GM13977 (cell line): ENCODE measurements at regions not wholly inside any gene's neighbourhood (a gene's known extent, or its start where the extent isn't known, plus 50 kb on each side); places are given as distances from the start of the nearest gene placed in this dataset.

Experiments
- DNase-seq: peaks from one replicate; pipeline ENCODE4 v3.0.0; 2012; ENCODE audit warnings: low spot score
- in situ Hi-C: fragments of 300-500 bp; cut with MboI; formaldehyde crosslinking; loops from one replicate; pipeline ENCODE4 v1.12.0; 2022; ENCODE audit warnings: low sequenced_read_pairs, low pct_unique_long_range_greater_than_20kb, mixed read lengths, inconsistent platforms; ENCODE audit not compliant: unreplicated experiment
- TF ChIP-seq, protein P1 (sequence below): IDR thresholded peaks from 2 replicates; pipeline ENCODE4 v1.5.1; 2012; ENCODE audit warnings: mild to moderate bottlenecking, control low read depth; ENCODE audit not compliant: insufficient read depth; ENCODE audit errors: extremely low read depth, missing control alignments

DNA sequence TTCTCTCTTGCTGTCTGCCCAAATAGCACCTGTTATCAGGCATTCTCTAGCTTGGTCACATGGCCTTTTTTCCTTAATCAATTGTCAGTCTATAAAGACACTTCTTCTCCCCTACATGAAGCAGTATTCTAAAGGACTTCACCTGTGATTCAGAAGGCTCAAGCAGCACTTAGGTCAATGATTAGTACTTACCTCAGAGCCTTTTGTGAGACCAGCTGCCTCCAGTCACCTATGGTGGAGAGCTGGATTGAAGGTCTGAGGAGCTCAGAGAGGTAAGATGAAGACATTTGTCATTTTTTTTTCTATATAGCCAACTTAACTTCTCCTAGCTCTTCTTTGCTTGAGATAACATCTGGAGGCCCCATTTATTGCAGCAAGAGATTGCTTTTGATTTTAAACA, 278.3 kb upstream of the PCSK5 start:
- DNase-seq, result no peak
- TF ChIP-seq, protein P1, sequence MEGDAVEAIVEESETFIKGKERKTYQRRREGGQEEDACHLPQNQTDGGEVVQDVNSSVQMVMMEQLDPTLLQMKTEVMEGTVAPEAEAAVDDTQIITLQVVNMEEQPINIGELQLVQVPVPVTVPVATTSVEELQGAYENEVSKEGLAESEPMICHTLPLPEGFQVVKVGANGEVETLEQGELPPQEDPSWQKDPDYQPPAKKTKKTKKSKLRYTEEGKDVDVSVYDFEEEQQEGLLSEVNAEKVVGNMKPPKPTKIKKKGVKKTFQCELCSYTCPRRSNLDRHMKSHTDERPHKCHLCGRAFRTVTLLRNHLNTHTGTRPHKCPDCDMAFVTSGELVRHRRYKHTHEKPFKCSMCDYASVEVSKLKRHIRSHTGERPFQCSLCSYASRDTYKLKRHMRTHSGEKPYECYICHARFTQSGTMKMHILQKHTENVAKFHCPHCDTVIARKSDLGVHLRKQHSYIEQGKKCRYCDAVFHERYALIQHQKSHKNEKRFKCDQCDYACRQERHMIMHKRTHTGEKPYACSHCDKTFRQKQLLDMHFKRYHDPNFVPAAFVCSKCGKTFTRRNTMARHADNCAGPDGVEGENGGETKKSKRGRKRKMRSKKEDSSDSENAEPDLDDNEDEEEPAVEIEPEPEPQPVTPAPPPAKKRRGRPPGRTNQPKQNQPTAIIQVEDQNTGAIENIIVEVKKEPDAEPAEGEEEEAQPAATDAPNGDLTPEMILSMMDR, result no peak
- in situ Hi-C loops, result no loop called here

DNA sequence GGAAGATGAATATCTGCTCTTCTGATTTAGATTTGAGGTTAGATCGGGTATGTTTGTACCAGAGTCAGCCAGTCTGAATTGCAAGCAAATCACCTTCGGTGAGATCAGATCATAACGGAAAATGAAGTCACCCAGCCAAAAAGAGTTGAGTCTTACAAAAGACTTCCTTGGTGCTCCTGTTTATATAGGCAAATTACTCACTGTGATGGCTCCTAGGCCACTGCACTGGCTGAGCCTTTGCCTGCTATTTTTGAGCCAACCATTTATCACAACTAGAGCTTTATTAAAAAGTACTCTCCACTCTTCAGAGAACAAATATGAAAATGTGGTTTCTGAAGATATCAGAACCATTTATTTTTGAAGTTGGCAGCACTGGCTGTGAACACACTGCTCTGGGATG, 277.7 kb upstream of the PCSK5 start:
- in situ Hi-C loops, result no loop called here
- DNase-seq, result no peak

DNA sequence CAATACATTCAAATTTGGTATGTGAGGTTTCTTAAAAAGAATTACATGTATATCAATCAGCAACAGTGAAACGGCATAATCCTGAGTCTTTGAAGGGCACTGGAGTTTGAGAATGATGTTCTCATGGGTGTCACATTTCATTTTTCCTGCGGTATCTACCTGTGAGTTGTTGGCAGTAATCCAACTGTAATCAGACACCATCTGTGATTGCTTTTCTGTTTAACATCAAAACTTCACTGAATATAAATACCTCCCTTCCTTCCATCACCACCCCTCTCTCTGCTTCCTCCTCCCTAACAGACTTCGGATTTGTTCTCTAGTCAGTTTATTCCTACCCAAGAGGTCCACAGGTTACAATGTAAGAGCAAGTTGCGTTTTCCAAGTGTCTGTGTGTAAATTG, 275.2 kb upstream of the PCSK5 start:
- in situ Hi-C loops, result no loop called here
- TF ChIP-seq, protein P1, result no peak
- no peak for DNase-seq

More for the DNA sequence above, 277.7 kb upstream of the PCSK5 start:
- TF ChIP-seq, protein P1, result no peak

DNA sequence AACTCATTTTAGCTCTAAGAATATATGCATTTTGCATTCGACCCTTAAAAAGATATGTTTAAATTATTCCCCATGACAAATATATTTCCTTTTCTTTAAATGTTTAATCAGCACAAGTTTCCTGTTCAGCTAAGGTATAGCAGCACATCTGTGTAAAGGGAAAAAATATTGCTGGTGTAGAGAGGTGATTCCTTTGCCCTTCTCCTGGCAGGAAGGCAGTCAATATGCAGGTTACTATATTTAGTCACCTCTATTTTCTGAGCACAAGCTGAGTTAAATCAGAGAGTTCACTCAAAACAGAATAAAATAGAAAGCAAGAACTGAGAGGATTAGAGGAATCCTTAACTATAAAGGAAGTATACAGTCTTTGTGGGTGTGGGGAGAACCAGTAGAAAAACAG, 274.4 kb upstream of the PCSK5 start:
- DNase-seq, result no peak
- in situ Hi-C loops, result no loop called here
- TF ChIP-seq, protein P1, result no peak

DNA sequence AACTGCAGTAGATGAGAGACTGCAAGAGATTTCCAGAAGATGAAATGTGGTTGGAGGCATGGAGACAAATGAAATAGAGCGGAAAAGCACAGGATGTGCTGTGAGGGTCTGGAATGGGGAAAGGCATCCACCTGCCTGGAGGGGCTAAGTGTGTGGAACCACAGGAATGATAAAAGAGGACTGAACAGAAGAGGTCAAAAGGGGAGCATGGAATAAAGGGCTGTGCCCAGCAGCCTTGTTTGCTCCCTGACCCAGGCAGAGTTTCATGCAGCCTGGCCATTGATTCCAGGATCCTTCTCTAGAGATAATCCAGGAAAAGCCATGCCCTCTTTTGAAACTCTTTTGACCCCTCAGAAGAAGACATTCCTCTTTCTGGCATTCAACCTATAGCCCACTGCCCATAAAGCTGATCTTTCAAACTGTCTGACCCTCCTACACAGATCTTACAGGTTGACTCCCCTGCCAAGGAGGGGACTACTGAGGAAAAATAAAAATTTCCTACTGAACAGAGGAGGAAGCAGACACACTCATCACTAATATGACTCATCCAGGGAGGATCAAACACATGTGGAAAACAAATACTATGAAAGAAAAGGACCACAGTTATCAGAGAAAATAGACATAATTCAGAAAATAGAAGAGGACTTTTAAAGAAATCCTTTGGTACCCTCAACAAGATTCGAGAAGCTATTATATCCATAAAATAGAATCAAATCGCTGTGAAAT, 273.5 kb upstream of the PCSK5 start:
- in situ Hi-C loops, result no loop called here
- TF ChIP-seq, protein P1, result no peak
- DNase-seq, result no peak

DNA sequence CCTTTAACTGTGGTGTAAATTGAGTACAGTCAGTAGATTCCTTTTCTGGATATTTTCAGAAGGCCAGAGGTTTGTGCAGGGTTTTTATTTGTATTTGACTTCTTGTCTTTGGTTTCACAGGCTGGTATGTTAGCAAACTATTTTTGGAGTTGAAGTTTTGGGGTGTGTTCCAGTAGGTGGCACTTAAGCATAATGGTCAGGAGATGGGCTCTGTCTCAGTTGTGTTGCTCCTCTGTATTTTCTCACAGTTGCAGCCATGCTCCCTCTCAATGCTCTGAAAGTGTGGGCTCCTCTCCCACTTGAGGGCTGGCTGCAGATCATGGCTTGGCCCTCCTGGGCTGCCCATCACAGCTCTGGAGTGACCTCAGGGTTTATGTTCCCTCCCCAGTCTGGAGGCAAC, 267.0 kb upstream of the PCSK5 start:
- TF ChIP-seq, protein P1, result no peak
- no peak for DNase-seq
- in situ Hi-C loops, result no loop called here
